Suprapubic skin (tissue), 4 donors: ENCODE measurements at regions not wholly inside any gene's neighbourhood (a gene's known extent, or its start where the extent isn't known, plus 50 kb on each side); places are given as distances from the start of the nearest gene placed in this dataset.

Source experiments
- EP300 ChIP-seq: sonication (generic); formaldehyde crosslinking; IDR thresholded peaks from one replicate; pipeline ENCODE4 v1.6.1; 2017; ENCODE audit warnings: antibody characterized with exemption
- POLR2A ChIP-seq, 2 donors: fragments of 450-650 bp; IDR thresholded peaks; one replicate each; pipeline ENCODE4 v1.6.1; 2017; ENCODE audit warnings: antibody characterized with exemption in 2 of 2, mild to moderate bottlenecking in 2 of 2, moderate library complexity in 2 of 2
- POLR2AphosphoS5 ChIP-seq, 3 donors: sonication (generic); formaldehyde crosslinking; IDR thresholded peaks; one replicate each; pipeline ENCODE4 v1.6.1; 2017; ENCODE audit warnings: antibody characterized with exemption in 3 of 3
- TF ChIP-seq, protein P1 (sequence below), 2 donors: fragments of 200-600 bp in 1 of 2; fragments of 450-650 bp in 1 of 2; sonication (generic) in 1 of 2; IDR thresholded peaks; one replicate each; pipeline ENCODE4 v1.5.1; 2016 to 2019; ENCODE audit warnings: antibody characterized with exemption in 2 of 2, mild to moderate bottlenecking in 1 of 2, moderate library complexity in 1 of 2

DNA sequence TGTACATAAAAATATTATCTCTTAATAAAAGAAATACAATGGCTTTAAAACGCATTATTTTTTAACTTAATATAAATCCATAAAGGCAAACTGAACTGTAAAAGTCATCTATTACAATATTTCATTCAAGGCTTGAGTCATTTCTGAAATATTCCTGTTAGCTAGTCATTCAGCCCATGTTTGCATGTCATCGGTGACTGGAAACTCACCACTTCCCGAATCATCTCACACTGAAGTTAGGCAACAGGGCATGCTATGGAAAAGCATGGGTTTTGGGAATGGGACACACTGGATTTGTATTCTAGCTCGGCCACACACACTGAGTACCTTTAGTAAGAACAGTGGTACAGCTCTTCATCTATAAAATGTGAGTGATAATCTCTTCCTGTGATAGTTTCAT, 691.1 kb upstream of the C9orf72 start:
- TF ChIP-seq, protein P1, sequence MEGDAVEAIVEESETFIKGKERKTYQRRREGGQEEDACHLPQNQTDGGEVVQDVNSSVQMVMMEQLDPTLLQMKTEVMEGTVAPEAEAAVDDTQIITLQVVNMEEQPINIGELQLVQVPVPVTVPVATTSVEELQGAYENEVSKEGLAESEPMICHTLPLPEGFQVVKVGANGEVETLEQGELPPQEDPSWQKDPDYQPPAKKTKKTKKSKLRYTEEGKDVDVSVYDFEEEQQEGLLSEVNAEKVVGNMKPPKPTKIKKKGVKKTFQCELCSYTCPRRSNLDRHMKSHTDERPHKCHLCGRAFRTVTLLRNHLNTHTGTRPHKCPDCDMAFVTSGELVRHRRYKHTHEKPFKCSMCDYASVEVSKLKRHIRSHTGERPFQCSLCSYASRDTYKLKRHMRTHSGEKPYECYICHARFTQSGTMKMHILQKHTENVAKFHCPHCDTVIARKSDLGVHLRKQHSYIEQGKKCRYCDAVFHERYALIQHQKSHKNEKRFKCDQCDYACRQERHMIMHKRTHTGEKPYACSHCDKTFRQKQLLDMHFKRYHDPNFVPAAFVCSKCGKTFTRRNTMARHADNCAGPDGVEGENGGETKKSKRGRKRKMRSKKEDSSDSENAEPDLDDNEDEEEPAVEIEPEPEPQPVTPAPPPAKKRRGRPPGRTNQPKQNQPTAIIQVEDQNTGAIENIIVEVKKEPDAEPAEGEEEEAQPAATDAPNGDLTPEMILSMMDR (IDR thresholded peaks at IDR 0.05): no peak
- TF ChIP-seq POLR2AphosphoS5 (IDR thresholded peaks at IDR 0.05): no peak
- TF ChIP-seq POLR2A (IDR thresholded peaks at IDR 0.05): no peak
- no peak for TF ChIP-seq EP300
